HG02884 (cell line): ENCODE measurements at regions not wholly inside any gene's neighbourhood (a gene's known extent, or its start where the extent isn't known, plus 50 kb on each side); places are given as distances from the start of the nearest gene placed in this dataset.

Experiments
- ATAC-seq: cut with Tn5 transposase; IDR thresholded peaks from one replicate; pipeline ENCODE4 v1.9.1; 2021; ENCODE audit warnings: mild to moderate bottlenecking, moderate library complexity; ENCODE audit not compliant: unreplicated experiment

DNA sequence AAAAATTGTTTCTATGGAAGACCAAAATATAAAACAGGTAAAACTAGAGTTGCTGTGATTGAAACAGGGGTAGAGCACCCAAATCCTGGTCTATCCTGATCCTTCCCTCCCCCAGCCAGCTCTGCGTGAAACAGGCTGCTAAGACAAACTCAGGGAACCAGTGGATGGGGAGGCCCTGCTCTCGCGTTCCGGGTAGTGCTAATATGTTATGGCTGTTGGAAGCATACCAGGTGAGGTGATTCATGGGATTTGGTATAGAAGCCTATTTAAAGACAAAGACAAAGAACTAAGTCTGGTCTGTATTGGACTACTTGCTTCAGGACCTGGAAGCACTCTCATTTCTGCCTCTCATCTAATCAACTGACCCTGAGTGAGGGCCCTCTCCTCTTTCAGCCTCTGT is 63.0 kb upstream of the CCBE1 start:
- ATAC-seq: no peak

- ATAC-seq: no peak
Measured at GRCh38 chr18:59758837-59759236, 61.6 kb upstream of the CCBE1 start.

GRCh38 chr18:59758106-59758505 is 60.9 kb upstream of the CCBE1 start:
- no peak for ATAC-seq

GRCh38 chr18:59752666-59753065 is 55.4 kb upstream of the CCBE1 start:
- ATAC-seq: no peak

DNA sequence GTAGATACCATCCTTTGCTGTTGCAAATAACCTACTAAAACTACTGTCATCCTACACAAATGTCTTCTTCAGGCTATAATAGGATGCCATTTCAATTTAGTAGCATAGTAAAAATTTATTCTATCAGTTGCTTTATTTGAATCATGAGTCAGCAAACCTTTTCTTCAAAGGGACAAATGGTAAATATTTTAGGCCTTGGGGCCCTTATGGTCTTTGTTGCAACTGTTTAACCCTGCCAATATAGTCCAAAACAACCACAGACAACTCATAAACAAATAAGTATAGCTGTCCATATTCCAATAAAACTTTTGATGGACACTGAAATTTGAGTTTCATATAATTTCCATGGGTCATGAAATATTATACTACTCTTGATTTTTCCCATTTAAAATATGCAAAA is 54.0 kb upstream of the CCBE1 start:
- no peak for ATAC-seq

GRCh38 chr18:59748628-59749360 is 51.6 kb upstream of the CCBE1 start:
- no peak for ATAC-seq
